ENCODE measurements at regions not wholly inside any gene's neighbourhood (a gene's known extent, or its start where the extent isn't known, plus 50 kb on each side); places are given as distances from the start of the nearest gene placed in this dataset.

DNA sequence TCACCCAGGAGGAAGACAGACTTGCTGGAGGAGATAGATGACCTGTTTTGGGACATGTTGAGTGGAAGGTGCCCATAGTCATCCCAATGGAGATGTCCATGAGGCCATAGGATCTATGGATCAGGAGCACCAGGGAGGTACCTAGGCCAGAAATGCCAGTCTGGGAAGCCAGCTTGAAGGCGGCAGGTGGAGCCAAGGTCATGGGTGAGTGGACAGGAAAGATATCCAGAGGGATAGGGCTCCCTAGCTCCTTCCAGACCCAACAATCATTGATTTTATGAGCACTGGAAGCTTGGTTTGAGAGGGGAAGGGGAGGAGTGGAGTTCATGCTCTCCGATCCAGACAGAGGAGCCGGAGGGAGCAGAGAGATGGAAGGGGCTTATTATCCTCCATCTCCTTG is 252.6 kb downstream of the CDK5RAP2 start:
- TF ChIP-seq, protein P1, sequence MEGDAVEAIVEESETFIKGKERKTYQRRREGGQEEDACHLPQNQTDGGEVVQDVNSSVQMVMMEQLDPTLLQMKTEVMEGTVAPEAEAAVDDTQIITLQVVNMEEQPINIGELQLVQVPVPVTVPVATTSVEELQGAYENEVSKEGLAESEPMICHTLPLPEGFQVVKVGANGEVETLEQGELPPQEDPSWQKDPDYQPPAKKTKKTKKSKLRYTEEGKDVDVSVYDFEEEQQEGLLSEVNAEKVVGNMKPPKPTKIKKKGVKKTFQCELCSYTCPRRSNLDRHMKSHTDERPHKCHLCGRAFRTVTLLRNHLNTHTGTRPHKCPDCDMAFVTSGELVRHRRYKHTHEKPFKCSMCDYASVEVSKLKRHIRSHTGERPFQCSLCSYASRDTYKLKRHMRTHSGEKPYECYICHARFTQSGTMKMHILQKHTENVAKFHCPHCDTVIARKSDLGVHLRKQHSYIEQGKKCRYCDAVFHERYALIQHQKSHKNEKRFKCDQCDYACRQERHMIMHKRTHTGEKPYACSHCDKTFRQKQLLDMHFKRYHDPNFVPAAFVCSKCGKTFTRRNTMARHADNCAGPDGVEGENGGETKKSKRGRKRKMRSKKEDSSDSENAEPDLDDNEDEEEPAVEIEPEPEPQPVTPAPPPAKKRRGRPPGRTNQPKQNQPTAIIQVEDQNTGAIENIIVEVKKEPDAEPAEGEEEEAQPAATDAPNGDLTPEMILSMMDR (IDR thresholded peaks at IDR 0.05) = no peak
- Histone ChIP-seq H3K36me3 (no peaks in the 10 kb centered on the region), H3K4me3 (no peak overlapping the region), H3K27ac (no peak overlapping the region), H3K27me3 (no peaks in the 10 kb centered on the region), H3K9me3 (no peaks in the 10 kb centered on the region), H3K4me1 (no peaks in the 10 kb centered on the region)
- DNase-seq (ENCODE audit: low spot score) = no peak

DNA sequence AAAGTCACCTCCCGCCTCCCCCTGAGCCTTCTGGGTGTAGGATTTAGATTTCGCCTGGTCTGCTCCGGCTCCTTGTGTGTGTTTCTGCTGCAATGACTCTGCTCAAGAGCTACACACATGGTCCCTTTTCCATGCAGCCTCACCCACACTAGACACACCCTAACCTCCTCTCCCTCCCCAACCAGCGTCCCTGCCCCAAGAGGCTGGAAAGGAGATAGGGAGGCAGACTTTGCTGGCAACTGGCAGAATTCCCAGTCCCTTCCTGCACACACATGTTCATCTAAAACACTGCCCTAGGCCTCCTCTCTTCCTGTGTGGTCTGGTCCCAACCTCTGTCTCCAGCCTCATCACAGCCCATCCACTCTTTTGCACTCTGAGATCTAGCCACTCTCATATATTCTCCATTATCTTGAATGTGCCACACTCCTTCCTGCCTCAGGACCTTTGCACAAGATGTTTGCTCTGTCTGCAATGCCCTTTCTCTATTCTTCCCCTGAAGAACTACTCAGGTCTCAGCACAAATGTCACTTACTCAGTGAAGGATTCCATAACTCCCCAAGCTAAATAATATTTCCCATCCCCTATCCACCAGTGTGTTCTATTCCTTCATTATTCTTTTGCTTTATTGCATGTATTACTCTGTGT is 253.8 kb downstream of the CDK5RAP2 start:
- H3K27me3 ChIP-seq = no peaks in the 10 kb centered on the region
- H3K36me3 ChIP-seq = no peaks in the 10 kb centered on the region
- no peaks in the 10 kb centered on the region for H3K9me3 ChIP-seq
- DNase-seq (ENCODE audit: low spot score) = no peak
- no peaks in the 10 kb centered on the region for H3K4me1 ChIP-seq
- no peak overlapping the region for H3K4me3 ChIP-seq
- TF ChIP-seq, protein P1 (IDR thresholded peaks at IDR 0.05) = no peak
- no peak overlapping the region for H3K27ac ChIP-seq

DNA sequence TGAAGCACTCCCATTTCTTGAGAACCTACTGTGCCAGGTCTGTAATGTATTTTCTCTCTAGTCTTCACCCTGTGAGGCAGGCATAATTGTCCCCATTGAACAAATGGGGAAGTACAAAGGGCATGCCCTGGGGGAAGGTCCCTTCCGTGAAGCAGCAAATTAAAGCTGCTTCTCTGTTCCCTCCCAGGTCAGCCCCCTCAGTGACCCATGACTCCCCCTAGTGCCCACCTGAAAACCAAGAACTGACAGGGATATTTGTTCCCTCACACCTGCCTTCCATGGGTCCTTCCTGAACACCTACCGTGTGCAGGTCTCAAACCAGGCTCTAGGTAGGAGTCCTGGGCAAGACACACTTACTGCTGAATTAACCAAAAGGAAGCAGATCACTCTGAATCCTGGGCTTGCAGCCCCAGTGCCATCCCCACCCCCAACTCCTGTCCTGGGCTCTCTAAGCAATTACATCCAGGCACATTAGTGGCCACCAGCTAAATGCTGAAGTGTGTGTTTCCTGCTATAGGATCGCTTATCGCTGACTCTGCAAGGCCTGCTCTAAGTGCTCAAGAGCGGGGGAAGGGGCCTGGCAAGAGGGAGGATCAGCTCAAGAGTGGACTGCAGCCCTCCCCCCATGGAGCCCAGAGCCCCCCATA is 254.8 kb downstream of the CDK5RAP2 start:
- Histone ChIP-seq H3K4me1 (no peaks in the 10 kb centered on the region), H3K27ac (no peak overlapping the region), H3K9me3 (no peaks in the 10 kb centered on the region), H3K27me3 (no peaks in the 10 kb centered on the region), H3K4me3 (no peak overlapping the region), H3K36me3 (no peaks in the 10 kb centered on the region)
- DNase-seq (ENCODE audit: low spot score) = no peak
- TF ChIP-seq, protein P1 (IDR thresholded peaks at IDR 0.05) = no peak

DNA sequence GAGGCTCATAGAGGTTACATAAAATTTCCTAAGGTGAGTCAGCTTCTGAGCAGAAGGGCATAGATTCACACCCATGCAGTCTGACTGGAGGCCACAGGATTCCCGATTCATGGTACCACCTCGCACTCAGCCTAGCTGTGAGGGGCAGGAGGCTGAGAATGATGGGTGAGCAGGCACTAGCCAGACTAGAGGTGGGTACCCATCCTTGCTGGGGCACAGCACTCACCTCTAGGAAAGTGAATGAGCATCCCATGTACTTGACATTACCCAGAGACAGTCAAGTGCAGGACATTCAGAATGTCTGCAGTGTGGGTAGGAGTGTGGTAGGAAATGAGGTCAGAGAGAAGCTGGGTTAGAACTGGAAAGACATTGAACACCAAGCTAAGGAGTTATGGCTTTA is 255.5 kb downstream of the CDK5RAP2 start:
- no peaks in the 10 kb centered on the region for H3K4me1 ChIP-seq
- no peak overlapping the region for H3K27ac ChIP-seq
- H3K9me3 ChIP-seq = no peaks in the 10 kb centered on the region
- H3K4me3 ChIP-seq = no peak overlapping the region
- no peaks in the 10 kb centered on the region for H3K27me3 ChIP-seq
- H3K36me3 ChIP-seq = no peaks in the 10 kb centered on the region
- DNase-seq (ENCODE audit: low spot score) = no peak
- TF ChIP-seq, protein P1 (IDR thresholded peaks at IDR 0.05) = no peak

DNA sequence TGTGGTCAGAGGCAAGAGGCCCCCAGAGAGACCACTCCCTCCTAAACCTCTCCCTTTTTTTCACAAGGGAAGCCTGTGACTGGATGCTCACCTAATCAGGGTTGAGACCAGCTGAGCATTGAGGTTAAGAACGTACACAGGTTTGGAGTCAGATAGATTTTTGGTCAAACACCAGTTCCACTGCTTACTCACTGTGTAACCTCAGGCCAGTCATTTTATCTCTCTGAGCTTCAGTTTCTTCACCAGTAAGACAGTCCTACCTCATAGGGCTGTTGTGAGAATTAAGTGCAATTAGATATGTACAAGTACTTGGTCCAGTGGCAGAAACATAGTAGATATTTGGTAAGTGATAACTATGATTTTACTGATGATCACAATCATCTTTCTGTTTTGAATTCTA is 256.8 kb downstream of the CDK5RAP2 start:
- H3K4me1 ChIP-seq = no peaks in the 10 kb centered on the region
- H3K9me3 ChIP-seq = no peaks in the 10 kb centered on the region
- no peaks in the 10 kb centered on the region for H3K36me3 ChIP-seq
- no peak for DNase-seq (ENCODE audit: low spot score)
- no peak overlapping the region for H3K27ac ChIP-seq
- TF ChIP-seq, protein P1 (IDR thresholded peaks at IDR 0.05) = no peak
- no peak overlapping the region for H3K4me3 ChIP-seq
- H3K27me3 ChIP-seq = no peaks in the 10 kb centered on the region

DNA sequence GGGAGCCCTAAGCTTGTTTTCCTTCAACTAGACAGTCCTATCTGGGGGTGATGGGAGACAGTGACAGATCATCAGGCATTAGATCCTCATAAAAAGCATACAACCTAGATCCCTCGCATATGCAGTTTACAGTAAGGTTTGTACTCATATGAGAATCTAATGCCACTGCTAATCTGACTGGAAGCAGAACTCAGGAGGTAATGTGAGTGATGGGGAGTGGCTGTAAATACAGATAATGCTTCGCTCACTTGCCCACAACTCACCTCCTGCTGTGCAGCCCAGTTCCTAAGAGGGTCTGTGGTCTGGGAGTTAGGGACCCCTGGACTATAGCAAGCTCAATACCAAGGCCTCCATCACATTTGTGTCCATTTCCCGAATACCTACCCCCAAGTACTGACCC is 260.5 kb downstream of the CDK5RAP2 start:
- no peak for DNase-seq (ENCODE audit: low spot score)
- Histone ChIP-seq H3K36me3 (no peaks in the 10 kb centered on the region), H3K4me3 (no peak overlapping the region), H3K27me3 (no peaks in the 10 kb centered on the region), H3K27ac (no peak overlapping the region), H3K9me3 (peaks cover 0 to 4% of the 10 kb centered on the region in 2 donors), H3K4me1 (no peaks in the 10 kb centered on the region)
- TF ChIP-seq, protein P1 (IDR thresholded peaks at IDR 0.05) = no peak

Data from right atrium auricular region (tissue), 2 donors.